PC-9 (cell line): ENCODE measurements at regions not wholly inside any gene's neighbourhood (a gene's known extent, or its start where the extent isn't known, plus 50 kb on each side); places are given as distances from the start of the nearest gene placed in this dataset.

Experiments used
- BruUV-seq: library from RNA; stranded (reverse); fragments of 400-500 nt; replicated peaks from 2 replicates; lab custom pipeline; 2021; lab: Mats Ljungman, UMichigan
- CTCF ChIA-PET: fragments of 300-600 bp; sonication (Branson Sonifier 250); formaldehyde crosslinking; loops from one replicate; lab custom pipeline; 2022; ENCODE audit warnings: antibody characterized with exemption; lab: Charles Lee
- POLR2A ChIA-PET: fragments of 300-600 bp; sonication (Branson Sonifier 250); formaldehyde crosslinking; loops from one replicate; lab custom pipeline; 2022; ENCODE audit warnings: antibody characterized with exemption; ENCODE audit not compliant: unreplicated experiment; lab: Charles Lee
- DNase-seq, 2 experiments: peaks; one replicate each; pipeline versions ENCODE4 v3.0.0 to v3.0.0-alpha.2; 2015 to 2022; ENCODE audit warnings: mixed read lengths in 1 of 2
- H2AFZ ChIP-seq: fragments of 200-600 bp; sonication (generic); 2 replicates; pipeline ENCODE4 v1.8.1; 2017; ENCODE audit warnings: antibody characterized with exemption
- H3F3A ChIP-seq: fragments of 200-600 bp; sonication (generic); 2 replicates; pipeline ENCODE4 v1.8.1; 2017; ENCODE audit warnings: antibody characterized with exemption, mild to moderate bottlenecking, low read depth; ENCODE audit not compliant: insufficient read depth
- H3K27ac ChIP-seq: fragments of 200-600 bp; sonication (generic); 2 replicates; pipeline ENCODE4 v1.6.1; 2016; ENCODE audit warnings: mixed run types
- H3K27me3 ChIP-seq: fragments of 200-600 bp; sonication (generic); 2 replicates; pipeline ENCODE4 v1.6.1; 2016; ENCODE audit warnings: low read depth, mixed run types; ENCODE audit not compliant: insufficient read depth
- H3K36me3 ChIP-seq: fragments of 200-600 bp; sonication (generic); 2 replicates; pipeline ENCODE4 v1.6.1; 2016; ENCODE audit warnings: low read depth, mixed run types
- H3K4me1 ChIP-seq: fragments of 200-600 bp; sonication (generic); replicated peaks from 2 replicates; pipeline ENCODE4 v1.6.1; 2016; ENCODE audit warnings: mixed run types; ENCODE audit not compliant: insufficient read depth
- H3K4me2 ChIP-seq: fragments of 200-600 bp; sonication (generic); 2 replicates; pipeline ENCODE4 v1.6.1; 2017; ENCODE audit warnings: mixed run types
- H3K4me3 ChIP-seq: fragments of 200-600 bp; sonication (generic); 2 replicates; pipeline ENCODE4 v1.6.1; 2016; ENCODE audit warnings: mixed run types
- H3K79me2 ChIP-seq: fragments of 200-600 bp; sonication (generic); 2 replicates; pipeline ENCODE4 v1.6.1; 2017; ENCODE audit warnings: low read depth, mixed run types
- H3K9me2 ChIP-seq: fragments of 200-600 bp; sonication (generic); 2 replicates; pipeline ENCODE4 v1.8.1; 2017; ENCODE audit warnings: mild to moderate bottlenecking; ENCODE audit not compliant: insufficient read depth
- H3K9me3 ChIP-seq: fragments of 200-600 bp; sonication (generic); 2 replicates; pipeline ENCODE4 v1.8.1; 2016; ENCODE audit warnings: low read depth; ENCODE audit not compliant: insufficient read depth
- H4K20me1 ChIP-seq: fragments of 200-600 bp; sonication (generic); 2 replicates; pipeline ENCODE4 v1.8.1; 2017; ENCODE audit not compliant: insufficient read depth
- CTCF ChIP-seq: fragments of 200-600 bp; sonication (generic); conservative IDR thresholded peaks from 2 replicates; pipeline ENCODE4 v1.6.1; 2017; ENCODE audit warnings: mixed run types, antibody characterized with exemption, mild to moderate bottlenecking, moderate library complexity
- EZH2 ChIP-seq: fragments of 200-600 bp; sonication (generic); IDR thresholded peaks from 2 replicates; pipeline ENCODE4 v1.8.0; 2017; ENCODE audit warnings: antibody characterized with exemption, low read depth
- intact Hi-C: fragments of 100-400 bp; cut with micrococcal nuclease; formaldehyde crosslinking; loops from one replicate; pipeline ENCODE4 v1.10.0; 2022; ENCODE audit not compliant: unreplicated experiment

- Histone ChIP-seq H3K4me3 (no peak overlapping the region), H4K20me1 (no peaks in the 10 kb centered on the region), H3K27me3 (no peaks in the 10 kb centered on the region), H3K4me1 (no peaks in the 10 kb centered on the region), H2AFZ (no peak overlapping the region), H3K9me2 (no peaks in the 10 kb centered on the region), H3F3A (no peaks in the 10 kb centered on the region), H3K36me3 (no peaks in the 10 kb centered on the region), H3K79me2 (no peaks in the 10 kb centered on the region), H3K27ac (no peak overlapping the region), H3K4me2 (no peak overlapping the region), H3K9me3 (no peaks in the 10 kb centered on the region)
- POLR2A ChIA-PET, result no interaction called here
- DNase-seq, result no peak
- BruUV-seq, result no TSS peak
- CTCF ChIA-PET, result no interaction called here
- no peak for TF ChIP-seq EZH2
- TF ChIP-seq CTCF, result no peak
- intact Hi-C loops, result no loop called here
Observed at GRCh38 chr5:29157975-29158374, 2035.5 kb upstream of the CDH6 start.

GRCh38 chr5:29150840-29151239 is 2042.6 kb upstream of the CDH6 start:
- H3K27ac ChIP-seq, result no peak overlapping the region
- ChIA-PET CTCF (interaction anchor here (0.7 kb wide), 1 partner anchor 48 kb away, joined by 3 read pairs; no protein-coding TSS in a partner anchor), POLR2A (interaction anchor here (0.9 kb wide), 1 partner anchor 1126 kb away, joined by 6 read pairs; no protein-coding TSS in a partner anchor)
- H2AFZ ChIP-seq, result no peak overlapping the region
- H4K20me1 ChIP-seq, result no peaks in the 10 kb centered on the region
- no peaks in the 10 kb centered on the region for H3F3A ChIP-seq
- no peaks in the 10 kb centered on the region for H3K27me3 ChIP-seq
- no peak for DNase-seq
- intact Hi-C loops, result no loop called here
- H3K79me2 ChIP-seq, result no peaks in the 10 kb centered on the region
- H3K4me1 ChIP-seq, result no peaks in the 10 kb centered on the region
- no peaks in the 10 kb centered on the region for H3K9me2 ChIP-seq
- no peak for TF ChIP-seq CTCF
- no peak for TF ChIP-seq EZH2
- H3K36me3 ChIP-seq, result no peaks in the 10 kb centered on the region
- no peaks in the 10 kb centered on the region for H3K9me3 ChIP-seq
- H3K4me3 ChIP-seq, result no peak overlapping the region
- no peak overlapping the region for H3K4me2 ChIP-seq
- BruUV-seq, result no TSS peak

GRCh38 chr5:29148581-29148980 is 2044.9 kb upstream of the CDH6 start:
- Histone ChIP-seq H3K9me3 (no peaks in the 10 kb centered on the region), H2AFZ (no peak overlapping the region), H3K27me3 (no peaks in the 10 kb centered on the region), H3K4me2 (no peak overlapping the region), H3K36me3 (no peaks in the 10 kb centered on the region), H3K9me2 (no peaks in the 10 kb centered on the region), H3K4me1 (no peaks in the 10 kb centered on the region), H3K27ac (no peak overlapping the region), H4K20me1 (no peaks in the 10 kb centered on the region), H3K4me3 (no peak overlapping the region), H3F3A (no peaks in the 10 kb centered on the region; the same call in 1 of the 2 replicates), H3K79me2 (no peaks in the 10 kb centered on the region)
- no peak for TF ChIP-seq CTCF
- no peak for TF ChIP-seq EZH2
- BruUV-seq, result no TSS peak
- ChIA-PET CTCF (no interaction called here), POLR2A (no interaction called here)
- DNase-seq, result no peak
- intact Hi-C loops, result no loop called here
